HG02885 (cell line): ENCODE measurements at regions not wholly inside any gene's neighbourhood (a gene's known extent, or its start where the extent isn't known, plus 50 kb on each side); places are given as distances from the start of the nearest gene placed in this dataset.

Experiments
- ATAC-seq: cut with Tn5 transposase; IDR thresholded peaks from one replicate; pipeline ENCODE4 v1.9.1; 2021; ENCODE audit warnings: mild to moderate bottlenecking; ENCODE audit not compliant: unreplicated experiment, poor library complexity

- no peak for ATAC-seq
Measured at GRCh38 chr10:28250782-28251181, 52.1 kb downstream of the MPP7 start.

- no peak for ATAC-seq
Measured at GRCh38 chr10:28250358-28250757, 52.5 kb downstream of the MPP7 start.

GRCh38 chr10:28249512-28249911, 53.4 kb downstream of the MPP7 start:
- ATAC-seq = no peak

GRCh38 chr10:28248092-28248491, 54.8 kb downstream of the MPP7 start:
- no peak for ATAC-seq

- no peak for ATAC-seq
Measured at GRCh38 chr10:28246023-28246422, 56.8 kb downstream of the MPP7 start.

GRCh38 chr10:28243923-28244322, 58.9 kb downstream of the MPP7 start:
- ATAC-seq = no peak

GRCh38 chr10:28242555-28243204, 60.2 kb downstream of the MPP7 start:
- ATAC-seq = no peak

GRCh38 chr10:28241741-28242399, 61.0 kb downstream of the MPP7 start:
- peak; percentile 68 for ATAC-seq

- ATAC-seq = no peak
Measured at GRCh38 chr10:28240400-28240799, 62.5 kb downstream of the MPP7 start.

- ATAC-seq = no peak
Measured at GRCh38 chr10:28236591-28236990, 66.3 kb downstream of the MPP7 start.

GRCh38 chr10:28220811-28221210, 82.1 kb downstream of the MPP7 start:
- no peak for ATAC-seq

- no peak for ATAC-seq
Measured at GRCh38 chr10:28219251-28219650, 83.6 kb downstream of the MPP7 start.

- ATAC-seq = no peak
Measured at GRCh38 chr10:28217848-28218247, 85.0 kb downstream of the MPP7 start.

- ATAC-seq = no peak
Measured at GRCh38 chr10:28215930-28216329, 86.9 kb downstream of the MPP7 start.

GRCh38 chr10:28214219-28214618, 88.6 kb downstream of the MPP7 start:
- no peak for ATAC-seq

GRCh38 chr10:28211759-28212158, 91.1 kb downstream of the MPP7 start:
- ATAC-seq = no peak

GRCh38 chr10:28207799-28208198, 95.1 kb downstream of the MPP7 start:
- no peak for ATAC-seq

GRCh38 chr10:28202941-28203352, 99.9 kb downstream of the MPP7 start:
- ATAC-seq = no peak

- ATAC-seq = no peak
Measured at GRCh38 chr10:28201410-28202400, 101.2 kb downstream of the MPP7 start.

GRCh38 chr10:28200775-28201174, 102.1 kb downstream of the MPP7 start:
- ATAC-seq = no peak

- no peak for ATAC-seq
Measured at GRCh38 chr10:28199941-28200340, 102.9 kb downstream of the MPP7 start.
